Neural crest cell (in vitro differentiated cells): ENCODE measurements at regions not wholly inside any gene's neighbourhood (a gene's known extent, or its start where the extent isn't known, plus 50 kb on each side); places are given as distances from the start of the nearest gene placed in this dataset.

Experiments
- DNase-seq: peaks from one replicate; pipeline ENCODE4 v3.0.0; 2021; ENCODE audit warnings: low read depth, mixed read lengths, low spot score
- H3K27ac Mint-ChIP-seq: one replicate; pipeline ENCODE4 v1.8.0; 2021; ENCODE audit warnings: mild to moderate bottlenecking, mixed read lengths; ENCODE audit not compliant: unreplicated experiment
- H3K27me3 Mint-ChIP-seq: 2 replicates; pipeline ENCODE4 v1.8.0; 2021; ENCODE audit warnings: low read depth, mild to moderate bottlenecking, mixed read lengths
- H3K36me3 Mint-ChIP-seq: 2 replicates; pipeline ENCODE4 v1.8.0; 2021; ENCODE audit warnings: low read depth, mild to moderate bottlenecking, mixed read lengths
- H3K4me1 Mint-ChIP-seq: 2 replicates; pipeline ENCODE4 v1.8.0; 2021; ENCODE audit warnings: mixed read lengths
- H3K4me3 Mint-ChIP-seq: one replicate; pipeline ENCODE4 v1.8.0; 2021; ENCODE audit warnings: mild to moderate bottlenecking, mixed read lengths
- H3K9me3 Mint-ChIP-seq: 2 replicates; pipeline ENCODE4 v1.8.0; 2021; ENCODE audit warnings: mixed read lengths
- TF ChIP-seq, protein P1 (sequence below): fragments of 200-600 bp; sonication (generic); conservative IDR thresholded peaks from 2 replicates; pipeline ENCODE4 v1.5.0; 2021; ENCODE audit warnings: antibody characterized with exemption, mild to moderate bottlenecking

DNA sequence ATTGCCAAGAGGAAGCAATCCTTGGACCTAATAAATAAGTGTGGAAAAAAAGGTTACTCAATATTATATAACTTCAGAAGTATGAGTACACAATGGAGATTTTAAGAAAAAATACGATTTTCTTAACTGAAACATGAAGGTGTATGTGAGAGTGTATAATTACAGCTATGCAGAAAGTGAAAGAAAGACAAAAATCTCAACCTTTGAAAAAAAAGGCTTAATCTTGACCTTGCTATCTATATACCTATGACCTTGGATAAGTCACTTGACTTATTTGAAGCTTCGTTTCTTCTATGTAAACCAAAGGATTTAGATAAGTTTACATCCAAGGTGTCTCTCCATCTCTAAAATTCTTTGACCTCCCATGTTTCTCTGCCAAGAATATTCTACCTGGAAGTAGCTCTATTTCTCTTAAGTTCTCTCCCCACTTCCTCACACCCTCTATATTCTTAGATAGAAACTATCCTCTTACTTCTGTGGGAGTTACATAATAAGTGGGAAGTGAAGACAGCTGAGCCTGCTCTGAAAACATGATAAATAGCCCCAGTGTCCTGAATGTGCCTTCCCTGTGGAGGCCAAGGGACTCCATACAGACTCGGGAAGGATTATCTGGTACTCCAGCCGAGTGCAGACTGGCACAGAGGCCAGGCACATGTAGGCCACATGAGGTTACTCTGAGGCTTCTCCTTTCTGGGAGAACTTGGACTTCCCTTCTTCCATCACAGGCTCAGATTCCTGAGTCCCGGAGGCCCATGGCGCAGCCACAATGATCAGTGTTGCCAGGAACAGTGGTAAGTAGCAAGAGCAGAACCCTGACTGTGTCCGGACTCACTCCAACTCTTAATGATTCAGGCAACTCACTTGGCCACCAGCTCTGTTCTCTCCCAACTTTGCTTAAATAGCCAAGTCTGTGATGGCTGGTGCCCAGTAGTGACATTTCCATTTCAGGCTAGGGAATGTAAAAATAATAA is 166.8 kb upstream of the COL8A1 start:
- TF ChIP-seq, protein P1, sequence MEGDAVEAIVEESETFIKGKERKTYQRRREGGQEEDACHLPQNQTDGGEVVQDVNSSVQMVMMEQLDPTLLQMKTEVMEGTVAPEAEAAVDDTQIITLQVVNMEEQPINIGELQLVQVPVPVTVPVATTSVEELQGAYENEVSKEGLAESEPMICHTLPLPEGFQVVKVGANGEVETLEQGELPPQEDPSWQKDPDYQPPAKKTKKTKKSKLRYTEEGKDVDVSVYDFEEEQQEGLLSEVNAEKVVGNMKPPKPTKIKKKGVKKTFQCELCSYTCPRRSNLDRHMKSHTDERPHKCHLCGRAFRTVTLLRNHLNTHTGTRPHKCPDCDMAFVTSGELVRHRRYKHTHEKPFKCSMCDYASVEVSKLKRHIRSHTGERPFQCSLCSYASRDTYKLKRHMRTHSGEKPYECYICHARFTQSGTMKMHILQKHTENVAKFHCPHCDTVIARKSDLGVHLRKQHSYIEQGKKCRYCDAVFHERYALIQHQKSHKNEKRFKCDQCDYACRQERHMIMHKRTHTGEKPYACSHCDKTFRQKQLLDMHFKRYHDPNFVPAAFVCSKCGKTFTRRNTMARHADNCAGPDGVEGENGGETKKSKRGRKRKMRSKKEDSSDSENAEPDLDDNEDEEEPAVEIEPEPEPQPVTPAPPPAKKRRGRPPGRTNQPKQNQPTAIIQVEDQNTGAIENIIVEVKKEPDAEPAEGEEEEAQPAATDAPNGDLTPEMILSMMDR = no peak
- H3K9me3 Mint-ChIP-seq = peaks cover 2% of the 10 kb centered on the region

DNA sequence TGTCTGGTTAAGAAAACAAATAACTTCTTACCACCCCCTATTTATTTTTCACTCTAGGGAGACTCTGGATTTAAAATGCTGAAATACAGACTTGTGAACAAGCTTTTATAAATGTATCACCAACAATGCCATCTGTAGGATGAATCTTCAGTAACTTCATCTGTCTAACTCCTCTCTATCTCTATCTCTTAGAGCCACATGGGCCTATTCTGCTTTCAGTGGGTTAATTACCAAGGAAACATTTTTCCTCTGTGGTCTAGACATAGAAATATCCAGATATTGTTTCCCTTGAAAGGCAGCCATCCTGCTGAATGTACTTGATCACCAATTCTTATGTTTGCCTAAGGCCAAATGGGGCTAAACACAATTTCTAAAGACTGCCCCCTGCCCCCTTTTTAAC is 167.6 kb upstream of the COL8A1 start:
- Mint-ChIP-seq H3K27ac (no peak overlapping the region), H3K36me3 (no peaks in the 10 kb centered on the region), H3K4me3 (no peak overlapping the region), H3K4me1 (no peaks in the 10 kb centered on the region), H3K9me3 (no peaks in the 10 kb centered on the region), H3K27me3 (no peaks in the 10 kb centered on the region)
- TF ChIP-seq, protein P1 = no peak
- DNase-seq = no peak

More for the DNA sequence above, 166.8 kb upstream of the COL8A1 start:
- no peak overlapping the region for H3K4me3 Mint-ChIP-seq
- no peaks in the 10 kb centered on the region for H3K27me3 Mint-ChIP-seq
- no peak for DNase-seq
- H3K36me3 Mint-ChIP-seq = no peaks in the 10 kb centered on the region
- H3K4me1 Mint-ChIP-seq = no peaks in the 10 kb centered on the region
- H3K27ac Mint-ChIP-seq = no peak overlapping the region

DNA sequence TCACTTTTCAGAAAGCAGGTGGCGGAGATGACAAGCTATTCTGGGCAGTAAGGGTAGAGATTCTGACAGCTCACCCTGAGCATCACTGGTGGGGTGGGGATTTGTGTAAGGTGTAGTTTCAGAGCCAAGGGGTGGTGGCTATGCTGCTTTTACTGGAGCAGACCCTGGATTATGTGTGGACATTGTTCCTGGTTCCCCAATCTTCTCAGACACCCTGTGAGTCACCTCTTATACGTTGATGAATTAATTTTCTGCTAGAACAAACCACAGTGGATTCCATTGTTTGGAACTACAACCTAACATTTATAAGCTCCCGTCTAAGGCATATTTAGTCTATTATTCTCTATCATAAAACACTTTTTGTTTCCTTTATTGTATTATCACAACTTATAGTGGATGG is 169.5 kb upstream of the COL8A1 start:
- Mint-ChIP-seq H3K27ac (no peak overlapping the region), H3K4me3 (no peak overlapping the region), H3K27me3 (no peaks in the 10 kb centered on the region), H3K36me3 (no peaks in the 10 kb centered on the region), H3K4me1 (no peaks in the 10 kb centered on the region), H3K9me3 (no peaks in the 10 kb centered on the region)
- no peak for DNase-seq
- TF ChIP-seq, protein P1 = no peak

DNA sequence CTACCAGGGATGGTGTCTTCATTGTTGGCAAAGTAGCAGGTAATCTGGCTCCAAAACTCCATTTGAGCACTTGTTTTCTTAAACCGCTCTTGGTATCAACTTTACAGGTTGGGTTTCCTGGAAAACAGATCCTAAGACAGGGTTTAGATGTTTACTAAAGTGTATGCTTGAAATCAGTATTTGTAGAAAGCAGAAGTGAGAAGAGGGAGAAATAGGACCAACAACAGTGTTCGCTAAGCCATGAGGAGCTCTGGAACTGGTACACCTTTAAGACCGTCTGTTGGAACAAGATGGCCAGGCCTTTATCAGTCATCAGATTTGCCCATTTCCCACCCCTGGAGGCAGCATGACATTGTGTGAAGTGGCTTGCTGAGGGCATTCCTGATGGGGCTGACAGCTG is 171.0 kb upstream of the COL8A1 start:
- no peaks in the 10 kb centered on the region for H3K4me1 Mint-ChIP-seq
- H3K27ac Mint-ChIP-seq = no peak overlapping the region
- H3K27me3 Mint-ChIP-seq = no peaks in the 10 kb centered on the region
- TF ChIP-seq, protein P1 = no peak
- no peak for DNase-seq
- H3K4me3 Mint-ChIP-seq = no peak overlapping the region
- no peaks in the 10 kb centered on the region for H3K36me3 Mint-ChIP-seq
- no peaks in the 10 kb centered on the region for H3K9me3 Mint-ChIP-seq

DNA sequence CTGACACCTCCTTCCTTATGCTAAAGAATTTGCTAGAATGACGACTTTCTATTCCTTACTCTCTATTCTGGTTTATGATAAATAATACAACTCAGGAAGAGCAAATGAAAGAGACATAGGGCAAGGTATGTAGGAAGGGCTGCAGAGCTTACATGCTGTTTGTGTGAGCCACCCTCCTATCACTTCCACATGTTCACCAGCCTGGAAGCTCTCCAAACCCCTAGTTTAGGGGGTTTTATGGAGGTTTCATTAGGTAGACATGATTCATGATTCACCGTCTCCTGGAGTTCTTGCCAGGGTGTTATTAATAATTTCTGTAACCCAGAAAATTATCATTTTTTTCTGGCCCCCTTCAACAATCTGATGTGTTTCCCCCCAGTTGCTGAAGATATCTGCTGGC is 172.1 kb upstream of the COL8A1 start:
- Mint-ChIP-seq H3K9me3 (no peaks in the 10 kb centered on the region), H3K4me1 (no peaks in the 10 kb centered on the region), H3K27me3 (no peaks in the 10 kb centered on the region), H3K4me3 (no peak overlapping the region), H3K27ac (no peak overlapping the region), H3K36me3 (no peaks in the 10 kb centered on the region)
- DNase-seq = no peak
- TF ChIP-seq, protein P1 = no peak
